HG02943 (cell line): ENCODE measurements at regions not wholly inside any gene's neighbourhood (a gene's known extent, or its start where the extent isn't known, plus 50 kb on each side); places are given as distances from the start of the nearest gene placed in this dataset.

Experiments used
- ATAC-seq: cut with Tn5 transposase; IDR thresholded peaks from one replicate; pipeline ENCODE4 v1.9.1; 2021; ENCODE audit warnings: mild to moderate bottlenecking, low read depth, moderate library complexity; ENCODE audit not compliant: unreplicated experiment

- no peak for ATAC-seq
Observed at GRCh38 chr6:71114986-71115385, 158.1 kb upstream of the B3GAT2 start.

GRCh38 chr6:71119560-71119959 lies 162.7 kb upstream of the B3GAT2 start:
- ATAC-seq: no peak

GRCh38 chr6:71123051-71123450 lies 165.6 kb upstream of the OGFRL1 start:
- ATAC-seq: no peak

GRCh38 chr6:71124340-71124739 lies 164.3 kb upstream of the OGFRL1 start:
- ATAC-seq: no peak

- ATAC-seq: no peak
Observed at GRCh38 chr6:71125216-71125615, 163.4 kb upstream of the OGFRL1 start.

GRCh38 chr6:71126506-71126905 lies 162.1 kb upstream of the OGFRL1 start:
- no peak for ATAC-seq

GRCh38 chr6:71127374-71127773 lies 161.2 kb upstream of the OGFRL1 start:
- no peak for ATAC-seq

- no peak for ATAC-seq
Observed at GRCh38 chr6:71130277-71130676, 158.3 kb upstream of the OGFRL1 start.

- ATAC-seq: no peak
Observed at GRCh38 chr6:71134929-71135642, 153.5 kb upstream of the OGFRL1 start.

- ATAC-seq: no peak
Observed at GRCh38 chr6:71137973-71138372, 150.6 kb upstream of the OGFRL1 start.

- no peak for ATAC-seq
Observed at GRCh38 chr6:71138376-71138775, 150.2 kb upstream of the OGFRL1 start.

GRCh38 chr6:71139249-71139648 lies 149.4 kb upstream of the OGFRL1 start:
- no peak for ATAC-seq

- no peak for ATAC-seq
Observed at GRCh38 chr6:71153755-71154325, 134.8 kb upstream of the OGFRL1 start.

- ATAC-seq: no peak
Observed at GRCh38 chr6:71157345-71157744, 131.3 kb upstream of the OGFRL1 start.

- ATAC-seq: no peak
Observed at GRCh38 chr6:71164890-71165289, 123.7 kb upstream of the OGFRL1 start.

- no peak for ATAC-seq
Observed at GRCh38 chr6:71168233-71168765, 120.3 kb upstream of the OGFRL1 start.

GRCh38 chr6:71171497-71172070 lies 117.0 kb upstream of the OGFRL1 start:
- ATAC-seq: no peak

- ATAC-seq: no peak
Observed at GRCh38 chr6:71179249-71179885, 109.2 kb upstream of the OGFRL1 start.

- no peak for ATAC-seq
Observed at GRCh38 chr6:71181565-71181964, 107.0 kb upstream of the OGFRL1 start.

GRCh38 chr6:71187141-71187540 lies 101.5 kb upstream of the OGFRL1 start:
- no peak for ATAC-seq

- no peak for ATAC-seq
Observed at GRCh38 chr6:71190809-71191208, 97.8 kb upstream of the OGFRL1 start.
